ENCODE measurements at regions not wholly inside any gene's neighbourhood (a gene's known extent, or its start where the extent isn't known, plus 50 kb on each side); places are given as distances from the start of the nearest gene placed in this dataset.
"Not testable (repeated sequence)": the region's sequence is repeated elsewhere in the genome, so short reads cannot be mapped to it uniquely, and the experiment has no call there.

- Mint-ChIP-seq H3K4me1 (no peaks in the 10 kb centered on the region), H3K27me3 (ENCODE audit: low read depth in 3 of 3) (peaks cover 0 to 5% (median 0%) of the 10 kb centered on the region in 3 donors), H3K9me3 (peaks cover 0 to 2% (median 0%) of the 10 kb centered on the region in 6 donors), H3K27ac (peak overlapping the region in 1 of 6 donors; percentile 6), H3K4me3 (no peak overlapping the region), H3K36me3 (no peaks in the 10 kb centered on the region)
- no peak for DNase-seq
These were observed 354.3 kb upstream of the CNR1 start for GRCh38 chr6:88520445-88520844.

GRCh38 chr6:88520017-88520338 is 353.8 kb upstream of the CNR1 start:
- peaks cover 0 to 5% (median 0%) of the 10 kb centered on the region in 3 donors for H3K27me3 Mint-ChIP-seq (ENCODE audit: low read depth in 3 of 3)
- H3K27ac Mint-ChIP-seq = no peak overlapping the region
- H3K36me3 Mint-ChIP-seq = no peaks in the 10 kb centered on the region
- no peaks in the 10 kb centered on the region for H3K4me1 Mint-ChIP-seq
- H3K9me3 Mint-ChIP-seq = peaks cover 0 to 4% (median 0%) of the 10 kb centered on the region in 6 donors
- no peak overlapping the region for H3K4me3 Mint-ChIP-seq
- no peak for DNase-seq

GRCh38 chr6:88519301-88520016 is 353.3 kb upstream of the CNR1 start:
- no peak overlapping the region for H3K27ac Mint-ChIP-seq
- H3K4me1 Mint-ChIP-seq = no peaks in the 10 kb centered on the region
- no peak for DNase-seq
- H3K27me3 Mint-ChIP-seq (ENCODE audit: low read depth in 3 of 3) = peaks cover 0 to 5% (median 0%) of the 10 kb centered on the region in 3 donors
- no peaks in the 10 kb centered on the region for H3K36me3 Mint-ChIP-seq
- peaks cover 0 to 2% (median 0%) of the 10 kb centered on the region in 6 donors for H3K9me3 Mint-ChIP-seq
- no peak overlapping the region for H3K4me3 Mint-ChIP-seq

GRCh38 chr6:88517737-88518136 is 351.6 kb upstream of the CNR1 start:
- Mint-ChIP-seq H3K9me3 (peaks cover 0 to 2% (median 0%) of the 10 kb centered on the region in 6 donors), H3K36me3 (no peaks in the 10 kb centered on the region), H3K27ac (no peak overlapping the region), H3K27me3 (ENCODE audit: low read depth in 3 of 3) (peaks cover 0 to 5% (median 0%) of the 10 kb centered on the region in 3 donors), H3K4me1 (no peaks in the 10 kb centered on the region), H3K4me3 (no peak overlapping the region)
- DNase-seq = no peak

GRCh38 chr6:88513920-88514319 is 347.8 kb upstream of the CNR1 start:
- Mint-ChIP-seq H3K27ac (no peak overlapping the region), H3K9me3 (peaks cover 0 to 3% (median 0%) of the 10 kb centered on the region in 6 donors), H3K4me1 (no peaks in the 10 kb centered on the region), H3K27me3 (ENCODE audit: low read depth in 3 of 3) (peaks cover 0 to 3% (median 2%) of the 10 kb centered on the region in 3 donors), H3K36me3 (no peaks in the 10 kb centered on the region), H3K4me3 (no peak overlapping the region)
- no peak for DNase-seq

- DNase-seq = no peak
- no peak overlapping the region for H3K4me3 Mint-ChIP-seq
- H3K9me3 Mint-ChIP-seq = peaks cover 0 to 4% (median 0%) of the 10 kb centered on the region in 6 donors
- no peaks in the 10 kb centered on the region for H3K4me1 Mint-ChIP-seq
- H3K27me3 Mint-ChIP-seq (ENCODE audit: low read depth in 3 of 3) = peaks cover 0 to 3% (median 2%) of the 10 kb centered on the region in 3 donors
- no peak overlapping the region for H3K27ac Mint-ChIP-seq
- H3K36me3 Mint-ChIP-seq = no peaks in the 10 kb centered on the region
These were observed 347.3 kb upstream of the CNR1 start for GRCh38 chr6:88513471-88513870.

- no peak overlapping the region for H3K4me3 Mint-ChIP-seq
- H3K27me3 Mint-ChIP-seq (ENCODE audit: low read depth in 3 of 3) = peaks cover 0 to 3% (median 2%) of the 10 kb centered on the region in 3 donors
- no peak for DNase-seq
- no peak overlapping the region for H3K27ac Mint-ChIP-seq
- H3K36me3 Mint-ChIP-seq = no peaks in the 10 kb centered on the region
- peaks cover 0 to 4% (median 0%) of the 10 kb centered on the region in 6 donors for H3K9me3 Mint-ChIP-seq
- no peaks in the 10 kb centered on the region for H3K4me1 Mint-ChIP-seq
These were observed 346.8 kb upstream of the CNR1 start for GRCh38 chr6:88512951-88513350.

- Mint-ChIP-seq H3K36me3 (no peaks in the 10 kb centered on the region), H3K4me3 (no peak overlapping the region), H3K27me3 (ENCODE audit: low read depth in 3 of 3) (peaks cover 2 to 10% (median 4%) of the 10 kb centered on the region in 3 donors), H3K27ac (no peak overlapping the region), H3K9me3 (peaks cover 0 to 7% (median 3%) of the 10 kb centered on the region in 6 donors), H3K4me1 (no peaks in the 10 kb centered on the region)
- DNase-seq = no peak
These were observed 336.2 kb upstream of the CNR1 start for GRCh38 chr6:88502391-88502790.

GRCh38 chr6:88499845-88500699 is 333.9 kb upstream of the CNR1 start:
- H3K9me3 Mint-ChIP-seq = peaks cover 0 to 7% (median 0%) of the 10 kb centered on the region in 6 donors
- no peak overlapping the region for H3K4me3 Mint-ChIP-seq
- no peak overlapping the region for H3K27ac Mint-ChIP-seq
- no peaks in the 10 kb centered on the region for H3K36me3 Mint-ChIP-seq
- peaks cover 2 to 12% (median 4%) of the 10 kb centered on the region in 3 donors for H3K27me3 Mint-ChIP-seq (ENCODE audit: low read depth in 3 of 3)
- DNase-seq = no peak
- H3K4me1 Mint-ChIP-seq = no peaks in the 10 kb centered on the region

- no peaks in the 10 kb centered on the region for H3K4me1 Mint-ChIP-seq
- no peaks in the 10 kb centered on the region for H3K36me3 Mint-ChIP-seq
- DNase-seq = no peak
- H3K27ac Mint-ChIP-seq = no peak overlapping the region
- H3K4me3 Mint-ChIP-seq = no peak overlapping the region
- peaks cover 2 to 14% (median 4%) of the 10 kb centered on the region in 3 donors for H3K27me3 Mint-ChIP-seq (ENCODE audit: low read depth in 3 of 3)
- peaks cover 0 to 9% (median 0%) of the 10 kb centered on the region in 6 donors for H3K9me3 Mint-ChIP-seq
These were observed 333.3 kb upstream of the CNR1 start for GRCh38 chr6:88499436-88499835.

GRCh38 chr6:88497403-88497802 is 331.3 kb upstream of the CNR1 start:
- not testable (repeated sequence) for H3K4me1 Mint-ChIP-seq; DNase-seq; H3K4me3 Mint-ChIP-seq; H3K27ac Mint-ChIP-seq; H3K36me3 Mint-ChIP-seq; H3K9me3 Mint-ChIP-seq; H3K27me3 Mint-ChIP-seq (ENCODE audit: low read depth in 3 of 3)

- H3K4me3 Mint-ChIP-seq = no peak overlapping the region
- no peaks in the 10 kb centered on the region for H3K36me3 Mint-ChIP-seq
- DNase-seq = no peak
- peaks cover 4 to 5% (median 4%) of the 10 kb centered on the region in 3 donors for H3K27me3 Mint-ChIP-seq (ENCODE audit: low read depth in 3 of 3)
- H3K9me3 Mint-ChIP-seq = peaks cover 0 to 5% (median 0%) of the 10 kb centered on the region in 6 donors
- no peak overlapping the region for H3K27ac Mint-ChIP-seq
- no peaks in the 10 kb centered on the region for H3K4me1 Mint-ChIP-seq
These were observed 328.4 kb upstream of the CNR1 start for GRCh38 chr6:88494401-88495140.

GRCh38 chr6:88493717-88494116 is 327.6 kb upstream of the CNR1 start:
- H3K4me1 Mint-ChIP-seq = no peaks in the 10 kb centered on the region
- no peak overlapping the region for H3K27ac Mint-ChIP-seq

GRCh38 chr6:88492824-88493223 is 326.7 kb upstream of the CNR1 start:
- DNase-seq = no peak

More at GRCh38 chr6:88493717-88494116, 327.6 kb upstream of the CNR1 start:
- H3K27me3 Mint-ChIP-seq (ENCODE audit: low read depth in 3 of 3) = peaks cover 4 to 5% (median 4%) of the 10 kb centered on the region in 3 donors
- no peak for DNase-seq
- no peak overlapping the region for H3K4me3 Mint-ChIP-seq
- H3K36me3 Mint-ChIP-seq = no peaks in the 10 kb centered on the region
- peaks cover 0 to 6% (median 0%) of the 10 kb centered on the region in 6 donors for H3K9me3 Mint-ChIP-seq

More at GRCh38 chr6:88492824-88493223, 326.7 kb upstream of the CNR1 start:
- H3K9me3 Mint-ChIP-seq = peaks cover 0 to 3% (median 0%) of the 10 kb centered on the region in 6 donors
- no peaks in the 10 kb centered on the region for H3K36me3 Mint-ChIP-seq
- H3K27ac Mint-ChIP-seq = no peak overlapping the region
- no peaks in the 10 kb centered on the region for H3K4me1 Mint-ChIP-seq
- no peak overlapping the region for H3K4me3 Mint-ChIP-seq
- peaks cover 4 to 5% (median 4%) of the 10 kb centered on the region in 3 donors for H3K27me3 Mint-ChIP-seq (ENCODE audit: low read depth in 3 of 3)
